ENCODE measurements at regions not wholly inside any gene's neighbourhood (a gene's known extent, or its start where the extent isn't known, plus 50 kb on each side); places are given as distances from the start of the nearest gene placed in this dataset.
A peak's percentile ranks its signal among the peaks of the same experiment; 100 is the strongest.
"Not testable (repeated sequence)": the region's sequence is repeated elsewhere in the genome, so short reads cannot be mapped to it uniquely, and the experiment has no call there.

DNA sequence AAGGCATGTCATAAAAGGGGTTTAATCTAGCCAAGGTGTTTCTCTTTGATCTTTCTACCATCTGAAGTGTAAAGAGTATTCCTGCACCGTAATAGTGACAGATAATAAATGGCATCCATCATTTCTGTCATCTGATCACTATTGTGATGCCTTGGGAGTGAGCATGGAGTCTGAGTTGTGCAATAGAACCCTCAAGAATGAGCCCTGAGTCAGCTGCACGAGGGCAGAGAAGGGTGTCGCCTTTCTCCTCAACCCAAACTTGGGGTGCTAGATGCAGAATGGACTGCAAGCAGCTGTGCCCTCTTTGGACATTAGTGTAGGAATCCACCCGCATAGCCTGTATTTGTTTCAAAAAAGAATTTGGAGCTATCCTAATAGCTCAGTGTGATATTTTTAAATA, 115.2 kb downstream of the ZNF37A start:
- no peak for DNase-seq

DNA sequence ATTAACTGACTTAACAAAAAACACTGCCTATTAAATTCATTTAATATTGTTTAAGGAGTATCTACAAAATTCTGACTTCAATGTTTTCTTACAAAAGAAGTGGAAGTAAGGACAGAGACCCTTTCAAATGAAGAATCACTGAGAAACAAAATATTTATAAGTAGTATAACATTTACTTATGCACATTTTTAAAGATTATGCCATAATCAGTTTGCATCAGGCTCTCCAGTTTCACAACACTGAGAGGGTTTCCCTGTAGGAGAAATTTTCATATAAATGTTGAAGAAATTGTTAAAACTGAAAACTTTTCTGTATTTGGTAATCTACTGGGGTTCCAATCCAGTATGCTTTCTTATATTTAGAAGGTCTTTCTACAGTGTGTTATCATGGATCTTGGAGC, 115.6 kb downstream of the ZNF37A start:
- DNase-seq = not testable (repeated sequence)

DNA sequence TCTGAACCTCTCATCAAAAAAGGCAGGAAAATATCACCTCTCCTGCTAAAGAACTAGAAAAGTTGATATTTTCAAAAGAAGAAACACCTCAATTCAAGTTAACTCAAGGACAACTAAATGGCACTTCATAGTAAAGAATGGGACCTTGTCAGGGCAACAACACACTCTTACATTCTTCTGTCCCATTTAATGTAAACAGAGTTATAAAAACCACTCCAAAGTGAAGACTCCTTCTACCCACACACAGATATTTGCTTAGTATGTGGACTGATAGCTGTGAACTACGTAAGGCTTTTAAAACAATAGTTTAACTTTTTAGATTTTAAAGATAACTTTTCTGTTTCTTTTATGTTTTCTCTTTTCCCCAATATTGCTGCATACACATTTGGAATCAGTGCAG, 118.3 kb downstream of the ZNF37A start:
- DNase-seq = no peak

DNA sequence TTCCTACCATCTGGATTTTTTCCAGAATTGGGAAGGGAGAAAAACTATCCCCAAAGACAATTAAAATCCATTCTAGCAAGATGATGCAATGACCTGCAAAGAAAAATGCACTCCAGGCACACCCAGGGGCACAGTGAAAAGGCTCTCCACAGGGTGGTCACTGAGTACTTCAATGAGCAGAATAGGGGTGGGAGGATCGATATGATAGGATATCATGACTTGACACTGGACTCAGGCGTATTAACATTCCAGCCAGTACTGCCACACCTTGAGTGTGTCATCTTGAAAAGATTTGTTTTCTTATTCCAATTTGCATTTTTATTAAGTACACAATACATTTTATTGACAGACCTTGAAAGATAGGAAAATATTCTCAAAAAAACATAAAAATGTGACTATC, 132.2 kb downstream of the ZNF37A start:
- no peak for DNase-seq

DNA sequence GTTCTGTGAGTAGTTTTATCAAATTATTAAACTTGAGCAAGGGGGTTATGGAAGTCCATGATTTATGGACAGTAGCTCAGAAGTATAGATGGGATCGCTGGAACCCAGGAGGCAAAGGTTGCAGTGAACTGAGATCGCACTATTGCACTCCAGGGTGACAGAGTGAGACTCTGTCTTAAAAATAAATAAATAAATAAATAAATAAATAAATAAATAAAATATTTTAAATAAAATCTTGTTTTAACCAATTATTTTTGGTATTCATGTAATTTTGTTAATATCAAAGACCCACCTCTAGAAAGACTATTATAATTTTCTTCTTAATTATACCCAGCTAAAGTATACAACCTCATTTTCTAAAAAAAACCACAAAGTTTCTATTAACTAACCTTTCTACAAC, 134.3 kb downstream of the ZNF37A start:
- DNase-seq = no peak

DNA sequence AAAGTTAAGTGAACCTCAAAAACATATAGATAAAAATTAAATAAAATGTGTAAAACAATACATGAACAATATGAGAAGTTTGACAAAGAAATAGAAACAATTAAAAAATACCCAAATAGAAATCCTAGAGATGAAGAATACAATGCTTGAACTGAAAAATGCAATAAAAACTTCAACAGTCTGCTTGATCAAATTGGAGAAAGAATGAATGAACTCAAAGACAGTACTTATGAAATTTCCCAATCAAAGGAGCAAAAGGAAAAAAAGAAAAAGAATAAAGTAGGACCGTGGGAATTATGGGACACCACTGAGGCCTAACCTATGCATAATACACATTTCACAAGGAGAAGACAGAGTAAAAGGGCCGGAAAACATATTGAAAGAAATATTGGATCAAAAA, 144.3 kb downstream of the ZNF37A start:
- DNase-seq = not testable (repeated sequence)

DNA sequence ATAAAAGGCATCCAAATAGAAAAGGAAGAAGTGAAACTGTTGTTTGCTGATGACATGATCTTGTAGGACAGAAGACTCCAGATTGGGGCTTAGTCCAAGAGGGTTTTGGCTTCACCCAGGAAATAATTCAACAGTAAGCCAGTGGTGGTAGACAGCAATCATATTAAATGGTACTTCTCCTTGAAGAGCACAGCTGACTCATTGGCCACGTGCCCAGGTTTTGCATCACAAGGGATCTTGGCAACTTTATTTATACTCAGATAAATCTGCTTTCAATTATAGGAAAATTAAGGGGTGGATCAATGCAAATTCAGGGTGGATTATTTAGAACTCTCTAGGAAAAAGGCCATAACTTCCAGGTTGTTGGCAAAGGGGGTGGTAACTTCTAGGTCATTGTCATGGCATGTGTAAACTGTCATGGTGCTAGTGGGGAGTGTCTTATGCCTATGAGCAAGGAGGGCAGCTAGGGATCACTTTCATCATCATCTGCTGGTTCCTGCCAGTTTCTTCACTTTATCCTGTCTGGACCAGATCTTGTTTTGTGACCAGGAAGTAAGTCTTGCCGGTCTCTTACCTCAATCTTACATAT, 148.0 kb downstream of the ZNF37A start:
- not testable (repeated sequence) for DNase-seq

DNA sequence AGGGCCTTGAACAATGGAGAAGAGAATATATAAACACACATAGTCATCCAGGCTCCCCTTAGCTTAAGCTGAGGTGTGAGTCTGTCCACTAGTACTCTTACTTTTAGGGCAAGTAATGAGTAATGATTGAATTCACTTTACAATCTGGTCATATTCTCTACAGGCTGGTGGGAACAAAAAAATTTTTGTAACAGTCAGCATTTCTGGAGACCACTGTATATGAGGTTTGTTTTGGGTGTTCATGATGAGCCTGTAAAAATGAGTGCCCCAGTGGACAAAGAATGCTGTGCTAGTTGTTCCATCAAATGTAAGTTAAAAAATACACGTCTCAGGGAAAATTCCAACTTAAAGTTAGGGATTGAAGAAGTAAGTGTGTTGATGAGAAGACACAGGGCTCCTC, 154.0 kb downstream of the ZNF37A start:
- not testable (repeated sequence) for DNase-seq

DNA sequence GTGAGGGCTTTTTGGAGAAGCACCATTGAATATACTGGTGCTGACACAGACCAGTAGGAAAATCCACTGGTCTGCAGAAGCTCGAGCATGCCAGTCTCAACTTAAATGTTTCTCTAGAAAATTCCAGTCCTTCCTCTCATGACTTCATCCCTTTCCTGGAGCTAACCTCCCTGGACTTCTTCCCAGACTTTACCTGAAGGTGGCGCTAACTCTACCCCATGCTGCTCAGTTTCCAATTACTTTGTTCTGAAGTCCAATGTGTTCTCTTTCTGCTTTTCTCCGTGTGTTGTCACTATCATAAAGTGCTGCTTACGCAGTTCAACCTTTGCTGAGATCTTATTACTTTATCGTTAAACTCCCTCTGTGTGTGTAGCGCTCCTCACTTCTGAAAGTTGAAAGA, 158.4 kb downstream of the ZNF37A start:
- not testable (repeated sequence) for DNase-seq

DNA sequence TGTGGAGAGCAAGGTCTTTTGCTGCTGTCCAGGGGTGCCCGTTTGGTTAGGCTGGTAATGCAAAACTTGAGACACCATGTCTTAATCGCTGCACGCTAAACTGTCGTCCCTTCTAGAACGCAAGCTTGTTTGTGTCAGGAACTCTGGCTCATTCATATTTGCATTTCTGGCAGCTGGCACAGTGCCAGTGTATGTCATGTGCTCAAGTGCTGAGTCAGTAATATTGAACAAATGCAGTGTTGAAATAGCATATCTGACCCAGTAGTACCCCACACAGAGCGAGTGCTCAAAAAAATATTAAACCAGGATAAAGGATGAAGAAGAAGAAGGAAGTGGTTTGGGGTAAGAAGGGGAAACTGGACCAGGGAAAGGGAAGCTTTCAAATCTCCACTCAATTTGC, 173.4 kb downstream of the ZNF37A start:
- not testable (repeated sequence) for DNase-seq

DNA sequence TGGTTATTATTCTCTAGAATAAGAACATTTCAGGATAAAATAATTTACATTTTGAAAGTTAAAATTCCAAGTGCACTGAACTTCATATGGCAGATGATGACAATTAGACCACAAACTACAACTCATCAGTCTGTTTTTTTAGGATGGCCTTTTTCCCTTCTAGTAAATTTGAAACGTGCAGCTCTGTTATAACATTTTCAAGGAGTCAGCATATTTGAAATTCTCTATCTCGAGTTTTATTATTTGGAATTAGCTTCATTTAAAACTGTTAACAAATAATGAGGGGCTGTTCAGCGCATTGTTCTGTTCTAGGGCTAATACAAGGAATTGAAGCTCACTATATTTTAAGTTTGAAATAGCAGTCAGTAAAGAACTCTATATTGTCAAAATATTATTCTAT, 176.9 kb downstream of the ZNF37A start:
- DNase-seq = not testable (repeated sequence)

DNA sequence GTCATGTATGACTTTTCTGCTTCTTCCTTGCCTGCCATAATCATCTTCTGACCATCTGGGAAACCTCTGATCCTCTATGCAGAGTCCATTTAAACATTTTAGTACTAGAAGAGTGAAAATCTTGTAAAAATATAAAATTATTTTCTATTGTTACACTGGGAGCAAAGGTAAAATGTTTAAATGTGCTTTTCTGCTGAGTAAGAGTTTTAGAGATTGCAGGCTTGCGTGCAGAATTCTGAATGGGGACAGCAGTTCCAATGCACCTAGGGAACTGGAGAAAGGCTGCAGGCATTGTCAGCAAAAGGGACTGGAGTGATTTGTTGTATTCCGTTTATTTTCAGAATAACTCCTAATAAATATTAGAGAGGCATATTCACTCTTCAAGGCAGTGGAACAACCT, 180.7 kb downstream of the ZNF37A start:
- not testable (repeated sequence) for DNase-seq

DNA sequence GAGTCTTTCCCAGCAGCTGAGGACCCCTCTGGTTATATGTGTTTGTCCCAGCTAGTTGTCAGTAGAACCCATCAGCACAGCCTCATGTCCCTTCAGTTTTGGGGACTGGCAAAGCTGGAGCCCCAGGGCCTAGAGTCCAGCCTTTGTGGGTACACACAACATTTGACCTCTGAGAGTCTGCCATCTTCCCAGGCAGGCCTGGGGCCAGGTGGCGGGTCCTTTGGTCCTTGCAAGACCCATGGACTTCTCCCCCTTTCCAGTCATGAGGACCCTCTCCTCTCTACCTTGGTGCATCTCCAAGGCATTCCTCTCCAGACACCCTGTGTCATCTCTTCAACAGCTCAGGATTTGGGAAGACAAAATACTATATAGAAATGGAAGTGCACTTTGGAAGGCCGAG, 198.4 kb downstream of the ZNF37A start:
- not testable (repeated sequence) for DNase-seq

DNA sequence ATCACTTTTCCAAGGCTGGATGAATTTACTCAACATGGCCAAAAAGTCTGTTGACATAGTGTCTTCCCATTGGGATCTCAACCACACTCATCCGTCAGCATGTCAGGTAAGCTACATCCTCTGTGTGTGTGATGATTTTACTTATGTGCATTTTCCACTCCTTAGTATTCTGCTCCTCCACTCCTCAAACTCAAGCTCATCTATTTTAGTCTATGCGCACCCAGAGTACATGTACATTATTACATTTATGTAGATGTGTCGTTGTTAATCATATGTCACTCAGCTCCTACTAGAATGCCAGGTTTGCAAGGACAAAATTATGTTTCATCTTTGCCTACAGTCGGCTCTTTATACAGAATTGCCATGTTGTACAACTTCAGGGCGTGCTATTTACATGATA, 216.0 kb downstream of the ZNF37A start:
- not testable (repeated sequence) for DNase-seq

DNA sequence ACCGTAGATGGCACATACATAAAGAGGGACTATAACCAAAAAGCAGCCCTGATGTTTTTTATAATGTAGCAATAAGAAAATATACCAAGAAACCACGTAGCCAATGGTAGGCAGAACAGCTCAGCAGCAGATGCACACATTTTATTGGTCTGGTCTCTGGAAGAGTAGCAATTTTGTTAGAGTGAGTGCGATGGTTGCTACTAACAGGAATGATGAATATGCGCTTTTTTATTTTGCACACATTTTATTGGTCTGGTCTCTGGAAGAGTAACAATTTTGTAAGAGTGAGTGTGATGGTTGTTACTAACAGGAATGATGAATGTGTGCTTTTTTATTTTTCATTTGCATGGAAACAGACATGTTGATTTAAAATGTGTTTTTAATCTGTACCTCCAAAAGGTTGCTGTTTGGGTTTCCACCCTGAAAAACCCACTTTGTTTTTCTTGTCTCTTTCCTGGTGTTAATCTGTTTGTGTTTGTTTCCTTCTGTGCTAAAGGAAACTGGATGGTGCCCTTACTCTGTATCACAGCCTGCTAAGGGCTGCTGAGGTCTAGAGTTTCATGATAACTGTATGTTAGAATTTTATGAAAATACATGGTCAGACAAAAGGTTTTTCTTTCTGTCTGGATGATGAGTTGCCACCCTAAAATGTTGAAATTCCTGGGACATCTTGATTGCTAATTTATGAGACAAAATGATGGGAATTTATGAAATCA, 221.1 kb downstream of the ZNF37A start:
- DNase-seq = not testable (repeated sequence)

DNA sequence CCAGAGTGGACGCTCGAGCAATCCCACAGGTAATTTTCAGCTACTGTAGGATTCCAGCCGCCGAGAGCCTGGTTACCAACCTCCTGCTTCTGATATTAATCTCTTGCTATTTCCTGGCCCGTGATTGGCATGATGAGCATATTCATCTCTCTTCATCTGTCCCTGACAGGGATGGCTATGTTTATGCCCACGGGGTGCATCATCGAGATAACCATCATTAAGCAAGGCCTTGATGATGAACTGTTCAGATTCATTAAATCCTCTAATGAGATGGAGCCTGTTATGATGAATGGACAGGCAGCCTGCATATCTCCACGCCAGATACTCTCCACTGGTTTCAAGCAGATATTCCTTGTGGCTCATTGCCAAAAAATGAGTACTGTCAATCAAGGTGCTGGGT, 227.3 kb downstream of the ZNF37A start:
- not testable (repeated sequence) for DNase-seq

DNA sequence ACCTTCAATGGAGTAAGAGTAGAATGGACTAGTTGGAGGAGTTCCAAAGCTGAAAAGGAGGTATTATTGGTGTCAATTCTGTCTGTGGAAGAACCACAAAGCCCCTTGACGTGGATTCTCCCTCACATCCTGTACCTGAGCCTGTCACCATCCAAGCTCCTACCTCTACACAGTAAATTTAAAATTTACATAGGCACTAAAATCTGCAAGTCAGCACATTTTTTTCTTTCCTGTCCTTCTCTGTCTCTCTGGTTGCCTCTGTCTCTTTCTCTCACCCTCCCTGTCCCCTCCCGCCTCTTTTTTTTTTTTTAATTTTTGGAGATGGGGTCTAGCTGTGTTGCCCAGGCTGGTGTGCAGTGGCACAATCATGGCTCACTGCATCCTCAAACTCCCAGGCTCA, 236.2 kb downstream of the ZNF37A start:
- not testable (repeated sequence) for DNase-seq

DNA sequence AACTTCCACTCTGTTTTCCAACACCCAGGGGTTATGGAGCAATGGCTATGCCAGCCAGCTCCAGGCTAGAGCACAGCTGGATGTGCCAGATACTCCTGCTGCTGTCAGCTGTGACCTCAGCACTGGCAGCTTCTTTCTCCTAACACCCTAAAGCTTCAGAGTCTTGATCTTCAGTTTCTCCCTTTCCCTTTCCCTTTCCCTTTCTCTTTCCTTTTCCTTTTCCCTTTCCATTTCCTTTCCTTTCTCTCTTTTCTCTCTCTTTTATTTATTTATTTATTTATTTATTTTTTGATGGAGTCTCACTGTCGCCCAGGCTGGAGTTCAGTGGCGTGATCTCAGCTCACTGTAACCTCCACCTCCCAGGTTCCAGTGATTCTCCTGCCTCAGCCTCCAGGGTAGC, 237.0 kb downstream of the ZNF37A start:
- not testable (repeated sequence) for DNase-seq

DNA sequence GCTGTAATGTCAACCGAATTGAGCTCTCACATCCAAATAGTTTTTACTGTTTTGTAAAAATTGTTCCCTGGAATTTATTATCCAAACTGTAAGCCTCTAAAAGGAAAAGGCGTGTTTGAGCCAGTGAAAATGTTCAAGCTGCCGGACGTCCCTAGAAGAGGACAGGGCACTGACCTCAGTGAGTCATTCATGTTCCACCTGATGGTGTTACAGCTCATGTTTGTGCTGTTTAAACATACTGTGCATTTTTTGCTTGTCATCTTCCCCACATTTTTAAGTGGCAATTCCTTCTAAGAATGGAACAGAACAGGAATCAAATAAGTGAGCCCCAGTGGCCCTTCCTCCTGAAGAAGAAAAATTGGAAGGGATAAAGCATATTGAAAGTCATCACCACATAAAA, 239.6 kb downstream of the ZNF37A start:
- DNase-seq = not testable (repeated sequence)

DNA sequence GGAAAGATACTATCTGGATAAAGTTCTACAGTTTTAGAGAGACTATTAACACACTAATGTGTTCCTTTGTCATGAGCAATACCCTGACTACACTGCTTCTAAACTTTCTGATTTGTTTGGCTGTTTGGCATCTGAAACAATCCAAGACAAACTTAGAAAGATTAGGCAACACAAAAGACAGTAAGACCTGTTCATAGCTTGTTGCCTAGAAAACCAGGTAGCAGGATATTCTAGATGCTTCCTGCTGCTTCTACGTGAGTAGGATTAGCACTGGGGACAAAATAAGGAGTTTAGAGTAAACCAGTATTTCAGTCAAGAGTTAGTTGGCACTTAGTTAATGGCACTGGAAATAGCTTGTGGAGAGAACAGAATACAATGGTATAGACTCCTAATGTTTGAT, 256.5 kb downstream of the ZNF37A start:
- DNase-seq = not testable (repeated sequence)

DNA sequence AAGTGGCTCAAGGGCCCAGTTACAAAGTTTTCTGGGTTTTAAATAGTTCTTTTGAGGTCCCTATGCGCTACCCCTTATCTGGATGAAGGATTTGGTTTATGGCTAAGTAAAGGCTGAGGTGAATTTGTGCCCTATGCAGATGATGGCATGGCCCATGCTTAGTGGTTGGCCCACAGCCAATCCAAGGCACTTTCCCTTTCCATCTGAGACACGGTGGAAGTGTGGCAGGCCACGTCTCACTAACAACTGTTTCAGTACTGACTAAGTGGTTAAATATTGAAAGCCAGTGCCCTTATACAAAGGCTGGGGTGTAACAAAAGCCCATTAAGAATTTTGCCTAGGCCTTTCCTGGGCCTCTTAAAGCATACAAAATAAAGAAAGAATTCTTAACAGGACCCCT, 260.3 kb downstream of the ZNF37A start:
- peak; percentile 3 for DNase-seq

DNA sequence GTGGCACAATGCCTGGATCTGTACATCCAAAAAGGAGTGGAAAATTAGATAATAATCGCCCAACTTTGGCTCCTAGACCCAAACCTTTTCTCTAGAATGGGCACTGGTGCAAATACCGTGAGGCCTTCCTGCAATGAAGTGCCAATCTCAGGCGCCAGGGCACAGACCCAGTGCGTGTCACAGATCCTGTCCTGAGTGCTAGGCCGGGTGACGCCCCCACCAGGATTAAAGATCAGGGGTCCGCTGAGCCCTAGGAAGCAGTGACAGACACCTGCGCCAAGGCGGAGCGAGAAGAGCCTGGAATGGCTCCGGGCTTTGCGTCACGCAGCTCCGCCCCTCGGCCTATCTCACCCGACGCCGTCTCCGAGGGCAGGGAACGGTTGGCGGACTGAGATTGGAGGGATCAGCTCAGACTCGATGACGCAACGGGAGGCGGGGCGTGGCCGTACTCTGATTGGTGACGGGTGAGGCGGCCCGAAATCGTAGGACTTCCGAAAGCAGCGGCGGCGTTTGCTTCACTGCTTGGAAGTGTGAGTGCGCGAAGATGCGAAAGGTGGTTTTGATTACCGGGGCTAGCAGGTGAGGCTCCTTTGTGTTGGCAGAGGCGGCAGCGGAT, 261.9 kb downstream of the ZNF37A start:
- DNase-seq = peak; percentile 55

DNA sequence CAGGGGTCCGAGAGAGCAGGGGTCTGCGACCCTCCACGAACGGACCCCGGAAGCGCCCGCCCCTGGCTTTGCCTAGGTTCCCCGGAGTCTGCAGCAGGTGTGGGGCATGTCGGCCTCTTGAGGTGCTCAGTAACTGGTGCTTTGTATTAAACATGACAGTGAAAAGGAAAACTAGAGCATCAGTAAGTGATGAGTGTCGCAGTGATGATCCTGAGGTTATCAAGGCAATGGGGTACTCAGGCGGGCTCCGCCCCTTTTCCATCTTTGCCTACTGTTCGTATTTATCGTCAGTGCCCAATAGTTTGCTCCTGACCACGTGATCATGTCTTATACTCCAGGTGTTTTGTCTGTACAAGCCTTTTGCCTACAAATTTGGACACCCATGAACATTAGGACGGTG, 262.4 kb downstream of the ZNF37A start:
- DNase-seq = peak; percentile 10

DNA sequence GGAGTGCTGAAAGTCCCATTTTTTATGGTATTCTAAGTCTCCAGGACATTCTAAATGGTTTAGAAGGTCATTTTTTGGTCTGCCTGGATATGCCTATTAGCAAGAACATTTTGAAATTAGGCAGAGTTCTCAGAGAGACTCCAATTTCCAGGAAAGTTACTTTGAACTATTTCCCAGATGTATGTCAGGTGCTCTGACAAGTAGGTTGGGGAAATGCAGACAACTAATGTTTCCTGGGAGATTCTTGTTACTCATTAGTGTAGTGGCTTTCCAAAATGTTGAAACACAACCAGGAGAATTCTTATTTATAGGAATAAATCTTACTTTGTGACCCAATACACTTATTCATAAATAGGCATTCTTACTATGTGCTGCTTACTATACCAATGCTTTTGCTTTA, 268.4 kb downstream of the ZNF37A start:
- DNase-seq = not testable (repeated sequence)
